GM18511 (cell line): ENCODE measurements at regions not wholly inside any gene's neighbourhood (a gene's known extent, or its start where the extent isn't known, plus 50 kb on each side); places are given as distances from the start of the nearest gene placed in this dataset.
"Not testable (repeated sequence)": the region's sequence is repeated elsewhere in the genome, so short reads cannot be mapped to it uniquely, and the experiment has no call there.

ENCODE experiments used
- ATAC-seq: cut with Tn5 transposase; IDR thresholded peaks from one replicate; pipeline ENCODE4 v1.9.1; 2021; ENCODE audit warnings: mild to moderate bottlenecking, moderate library complexity; ENCODE audit not compliant: unreplicated experiment

DNA sequence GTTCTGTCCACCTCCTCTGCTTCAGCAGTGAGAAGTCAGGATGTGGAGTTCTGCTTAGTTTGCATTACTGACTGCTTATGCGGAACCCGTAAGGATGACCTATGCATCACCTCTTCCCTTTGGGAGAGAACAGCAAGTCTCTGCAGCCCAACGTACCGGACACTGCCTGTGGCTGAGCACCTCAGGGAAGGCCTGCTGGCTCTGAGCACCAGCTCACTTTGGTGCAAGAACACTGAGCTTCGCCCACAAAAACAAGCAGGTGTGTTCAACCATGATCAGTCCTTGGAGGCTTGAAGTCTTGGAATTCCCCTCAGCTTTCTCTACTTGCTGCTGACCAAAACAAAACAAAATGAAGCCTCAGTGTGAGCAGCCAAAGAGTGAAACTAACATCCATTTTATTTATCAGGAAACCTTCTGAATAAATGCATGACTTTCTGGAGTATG, 52.7 kb upstream of the NCK2 start:
- peak; percentile 64 for ATAC-seq

DNA sequence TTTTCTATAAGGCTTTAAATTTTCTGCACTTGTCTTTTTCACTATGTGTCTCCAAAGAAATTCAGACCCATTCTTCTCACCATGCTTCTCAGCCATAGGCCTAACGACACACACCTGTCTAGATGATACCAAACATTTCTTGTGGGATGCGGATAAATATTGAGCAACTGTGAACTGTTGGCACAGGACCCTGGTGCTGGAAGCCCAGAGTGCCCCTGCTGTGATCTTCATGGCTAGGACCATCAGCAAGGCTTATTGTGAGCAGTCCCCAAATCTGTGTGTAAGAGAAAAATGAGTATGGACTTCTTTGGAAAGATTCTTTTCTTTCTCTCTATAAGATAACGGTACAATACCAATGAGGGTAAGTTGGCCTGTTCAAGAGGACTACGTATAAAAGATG, 54.1 kb upstream of the NCK2 start:
- no peak for ATAC-seq

DNA sequence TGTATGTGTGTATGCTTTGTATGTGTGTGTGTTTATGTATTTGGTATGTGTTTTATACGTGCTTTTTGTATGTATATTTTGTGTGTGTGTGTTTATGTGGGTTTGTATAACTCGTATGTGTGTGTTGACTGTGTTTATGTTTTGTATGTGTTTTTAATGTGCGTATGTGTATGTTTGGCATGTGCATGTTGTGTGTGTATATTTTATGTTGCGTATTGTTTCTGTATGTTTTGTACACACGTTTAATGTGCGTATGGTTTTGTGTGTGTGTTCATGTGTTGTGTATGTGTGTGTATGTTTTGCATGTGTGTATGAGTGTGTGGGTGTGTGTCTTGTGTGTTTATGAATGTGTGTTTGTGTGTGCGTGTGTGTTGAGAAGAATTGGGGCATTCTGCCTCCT, 55.2 kb upstream of the NCK2 start:
- no peak for ATAC-seq

DNA sequence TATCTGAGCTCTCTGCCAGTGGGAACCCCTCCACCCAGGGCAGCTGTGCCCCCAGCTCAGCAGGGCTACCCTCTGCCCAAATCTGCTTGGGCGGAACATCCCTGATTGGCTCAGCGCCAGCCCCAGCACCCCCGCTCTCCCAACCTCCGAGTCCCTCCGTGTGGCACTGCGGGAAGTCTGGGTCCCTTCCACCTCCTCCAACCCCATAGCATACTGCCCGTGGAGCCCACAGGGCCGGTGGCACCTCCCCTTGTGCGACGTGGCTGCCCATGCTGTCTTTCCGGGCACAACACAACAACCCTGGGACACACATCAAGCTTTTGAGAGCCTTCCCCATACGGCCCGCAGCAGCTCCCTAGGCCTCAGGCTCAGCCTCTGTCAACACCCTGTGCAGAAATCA, 55.8 kb upstream of the NCK2 start:
- no peak for ATAC-seq

DNA sequence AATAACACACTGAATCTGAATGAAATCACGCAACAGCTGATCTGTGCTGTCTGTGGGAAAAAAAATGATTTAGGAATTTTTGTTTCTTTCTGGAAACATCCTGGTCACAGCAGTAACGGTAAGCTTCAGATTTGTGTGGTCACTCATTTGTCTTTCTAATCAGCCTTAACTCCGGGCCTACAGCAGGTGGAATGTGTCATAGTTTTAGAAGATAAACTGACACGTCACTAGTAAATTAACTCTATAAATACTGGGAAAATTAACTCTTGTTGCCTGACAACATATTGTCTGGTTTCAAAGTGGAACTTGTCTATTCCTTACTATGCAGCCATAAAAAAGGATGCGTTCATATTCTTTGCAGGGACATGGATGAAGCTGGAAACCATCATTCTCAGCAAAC, 58.1 kb upstream of the NCK2 start:
- no peak for ATAC-seq

DNA sequence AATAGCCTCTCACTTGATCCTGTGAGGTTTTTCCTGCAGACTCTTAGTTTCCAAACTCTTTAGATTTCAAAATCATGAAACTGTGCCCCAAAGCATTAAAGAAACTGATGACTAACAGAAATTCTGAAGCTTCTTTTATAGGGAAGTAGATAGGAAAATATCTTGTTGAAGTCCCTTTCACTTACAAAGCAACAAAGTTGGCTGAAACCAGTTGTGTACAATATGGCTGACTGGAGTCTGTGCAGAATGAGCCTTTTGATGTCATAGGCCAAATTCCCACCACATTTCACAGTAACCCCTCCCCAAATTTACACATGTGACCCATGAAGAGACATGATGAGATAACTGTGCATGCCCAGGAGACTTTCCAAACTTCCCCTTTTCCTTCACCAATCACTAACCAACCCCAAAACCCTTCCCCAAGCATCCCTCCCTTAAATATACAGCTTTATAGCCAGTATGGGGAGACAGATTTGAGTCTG, 61.7 kb upstream of the NCK2 start:
- ATAC-seq = no peak

DNA sequence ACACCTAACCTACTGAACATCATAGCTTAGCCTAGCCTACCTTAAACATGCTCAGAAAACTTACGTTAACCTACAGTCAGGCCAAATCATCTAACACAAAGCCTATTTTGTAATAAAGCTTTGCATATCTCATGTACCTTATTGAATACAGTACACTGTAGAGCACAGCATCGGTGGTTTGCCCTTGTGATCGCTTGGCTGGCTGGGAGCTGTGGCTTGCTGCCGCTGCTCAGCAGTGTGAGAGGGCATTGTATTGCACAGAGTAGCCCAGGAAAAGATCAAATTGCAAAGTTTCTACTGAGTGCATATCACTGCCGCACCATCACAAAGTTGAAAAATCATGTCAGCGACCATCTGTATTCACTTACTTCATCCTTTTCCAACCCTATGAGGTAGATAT, 62.3 kb upstream of the NCK2 start:
- ATAC-seq = no peak

DNA sequence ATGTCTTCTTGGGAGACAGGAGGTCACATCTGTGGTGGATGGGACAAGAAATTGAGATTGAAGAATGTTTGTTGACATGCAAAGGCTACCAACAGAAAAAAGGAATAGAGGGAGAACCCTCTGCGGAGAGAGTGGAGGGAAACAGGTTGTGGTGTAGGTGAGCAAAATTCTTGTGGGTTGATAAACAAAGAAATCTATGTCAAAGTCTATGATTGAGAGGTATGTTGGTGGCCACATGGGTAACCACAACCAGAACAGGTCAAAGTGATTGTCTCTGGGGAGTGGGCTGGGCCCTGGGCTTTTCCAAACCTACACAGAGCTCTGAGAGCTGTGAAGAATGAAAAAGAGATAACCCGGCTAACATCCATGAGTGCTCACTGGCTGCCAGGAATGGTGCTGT, 62.8 kb upstream of the NCK2 start:
- no peak for ATAC-seq

DNA sequence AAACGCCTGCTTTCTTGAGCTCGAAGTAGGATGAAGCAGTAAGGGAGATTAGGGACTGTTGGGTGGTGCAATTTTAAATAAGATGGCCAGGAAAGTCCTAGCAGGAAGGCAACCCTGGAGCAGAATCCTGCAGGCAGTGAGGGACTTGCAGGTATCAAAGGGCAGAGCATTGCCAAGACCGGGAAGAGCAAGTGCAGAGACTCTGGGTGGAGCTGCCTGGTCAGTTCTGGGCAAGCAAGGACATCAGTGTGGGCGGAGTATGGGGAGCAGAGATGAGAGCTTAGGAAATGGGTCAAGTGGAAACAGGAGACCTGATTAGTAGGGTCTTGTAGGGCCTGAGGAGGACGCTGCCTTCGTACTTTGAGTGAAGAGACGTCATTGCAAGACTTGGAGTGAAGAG, 64.4 kb upstream of the NCK2 start:
- no peak for ATAC-seq

DNA sequence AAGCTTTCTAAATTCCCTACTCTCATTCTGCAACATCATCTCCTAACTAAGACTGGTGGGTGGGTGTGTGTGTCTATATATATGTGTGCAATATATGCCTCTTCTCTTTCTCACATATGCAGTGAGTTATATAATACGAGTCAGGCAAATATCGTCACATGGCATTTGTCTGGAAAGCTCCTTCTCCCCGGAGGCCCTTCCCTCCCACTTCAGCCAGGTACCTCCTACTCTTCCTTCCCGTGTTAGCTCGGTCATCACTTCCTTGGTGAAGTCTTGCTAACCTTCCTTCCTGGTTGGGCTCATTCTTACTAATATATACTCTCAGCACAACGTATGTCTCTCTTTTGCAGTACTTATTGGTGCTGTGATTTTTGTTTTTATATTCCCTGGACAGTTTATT, 66.4 kb upstream of the NCK2 start:
- ATAC-seq = no peak

DNA sequence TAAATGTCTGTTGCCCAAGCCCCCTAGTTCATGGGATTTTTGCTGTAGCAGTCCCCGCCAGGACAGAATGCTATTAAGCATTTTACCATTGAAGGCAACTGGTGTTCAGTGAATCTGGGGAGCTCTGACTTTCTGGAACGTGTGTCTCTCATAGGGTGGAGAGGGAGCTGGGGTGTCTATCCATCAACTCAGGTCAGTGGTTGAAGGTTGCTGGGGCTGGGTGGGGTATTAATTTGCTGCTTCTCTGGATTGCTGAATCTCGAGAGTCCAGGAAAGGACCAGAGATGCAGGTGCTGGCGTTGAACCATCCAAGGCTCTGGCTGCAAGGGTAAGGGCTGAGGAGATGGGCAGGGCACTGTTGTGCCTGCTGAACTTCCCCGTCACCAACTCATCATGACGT, 66.8 kb upstream of the NCK2 start:
- ATAC-seq = no peak

DNA sequence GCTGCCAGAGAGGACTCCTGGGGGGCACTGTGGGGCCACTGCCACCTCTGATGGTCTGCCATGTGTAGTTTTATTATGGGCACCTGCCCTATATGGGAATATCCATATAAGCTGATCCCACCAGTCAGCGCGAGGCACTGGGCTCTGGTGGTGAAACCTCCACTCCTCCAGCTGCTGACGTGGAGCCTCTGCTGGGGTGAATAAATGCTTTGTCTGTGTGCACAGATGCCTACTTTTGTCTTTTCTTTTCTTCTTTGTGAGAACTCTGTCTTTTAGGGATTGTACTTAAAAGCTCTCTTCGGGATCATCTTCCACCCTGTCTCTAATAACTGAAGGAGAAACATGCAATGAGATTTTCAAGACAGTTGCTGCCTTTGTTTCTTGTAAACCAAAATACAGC, 68.9 kb upstream of the NCK2 start:
- no peak for ATAC-seq

DNA sequence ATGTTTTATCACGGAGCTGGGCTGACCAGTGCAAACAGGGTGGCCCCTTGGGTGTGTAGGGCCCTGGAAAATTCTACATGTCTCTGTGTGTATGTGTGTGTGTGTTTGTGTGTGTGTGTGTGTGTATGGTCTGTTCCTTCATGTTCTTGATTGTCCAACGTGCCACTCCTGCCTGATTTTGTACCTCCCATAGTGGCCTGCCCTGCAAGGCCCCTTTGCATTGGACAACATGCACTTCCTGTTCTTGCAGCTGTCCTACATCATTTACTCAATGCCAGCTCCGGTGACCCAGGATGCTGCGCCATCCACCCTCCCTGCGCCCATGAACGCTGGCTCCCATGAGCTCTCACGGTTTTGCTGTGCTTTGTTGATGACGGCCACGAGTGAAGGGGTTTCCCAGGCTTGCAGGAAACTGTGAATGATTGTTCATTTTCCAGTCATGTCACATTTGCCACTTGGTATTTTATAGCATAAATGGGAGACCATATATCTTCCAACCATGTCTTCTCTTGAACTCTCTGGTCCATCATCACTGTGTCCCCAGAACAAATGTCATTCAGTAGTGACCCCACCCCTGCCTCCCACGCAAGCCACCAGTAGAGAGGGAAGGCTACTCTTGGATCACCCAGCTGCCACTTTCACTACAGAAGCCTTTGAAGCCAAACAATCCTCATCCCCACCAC, 69.7 kb upstream of the NCK2 start:
- no peak for ATAC-seq

DNA sequence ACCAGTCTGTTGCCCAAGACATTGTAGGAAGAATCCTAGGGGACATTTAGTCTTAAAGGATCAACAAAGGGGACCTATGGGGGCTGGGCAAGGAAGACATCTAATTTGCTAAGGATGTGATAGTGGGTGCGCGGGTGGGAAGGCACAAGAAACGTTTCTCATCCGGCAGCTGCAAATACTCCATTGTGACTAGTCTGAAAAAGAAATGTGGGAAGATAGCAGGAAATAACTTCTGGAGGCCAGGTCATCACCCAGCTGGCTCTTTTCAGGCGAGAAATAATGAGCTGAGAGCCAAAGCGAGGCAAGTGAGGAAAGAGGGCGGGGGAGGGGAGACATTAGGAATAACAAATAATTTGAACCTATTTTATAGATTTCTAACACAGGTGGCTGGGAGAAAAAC, 70.3 kb upstream of the NCK2 start:
- no peak for ATAC-seq

DNA sequence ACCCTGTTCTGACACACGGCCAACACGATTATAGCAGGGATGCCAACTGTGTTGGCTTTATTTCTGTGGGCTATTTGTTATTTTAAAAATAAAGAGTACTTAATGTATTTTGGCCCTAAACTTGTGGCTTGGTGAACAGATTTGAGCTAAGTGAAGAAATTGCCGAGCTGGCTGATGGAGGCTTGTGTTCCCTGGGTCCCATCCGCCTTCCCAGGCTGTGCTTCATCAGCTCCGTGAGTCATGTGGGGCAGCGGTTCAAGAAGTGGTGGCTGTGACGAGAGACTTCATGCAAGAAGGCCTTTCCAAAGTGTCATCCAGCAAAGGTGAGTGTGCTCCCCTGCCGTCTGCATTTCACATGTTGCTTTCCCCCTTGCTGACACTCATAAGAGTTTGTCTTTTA, 73.6 kb upstream of the NCK2 start:
- ATAC-seq = no peak

DNA sequence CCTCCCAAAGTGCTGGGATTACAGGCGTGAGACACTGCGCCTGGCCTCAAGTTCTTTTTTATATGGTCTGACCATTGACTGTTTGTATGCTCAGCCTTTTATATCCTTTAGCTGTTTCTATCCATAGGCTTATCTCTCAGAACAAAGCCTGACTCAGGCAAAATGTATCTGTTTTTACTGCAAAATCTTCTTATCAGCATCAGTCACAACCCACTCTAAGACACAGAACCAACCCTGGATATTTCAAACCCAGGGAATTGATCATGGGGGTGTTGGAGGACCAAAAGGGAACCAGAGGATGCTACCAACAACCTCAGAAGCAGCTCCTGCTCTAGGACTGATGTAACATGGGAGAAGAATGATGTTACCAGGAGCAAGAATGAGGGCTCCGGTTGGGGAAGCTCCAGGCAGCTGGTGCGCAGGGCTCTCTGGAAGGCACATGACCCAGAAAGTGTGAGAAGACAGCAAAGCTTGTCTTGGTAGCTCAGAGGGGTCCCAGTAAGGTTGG, 75.3 kb upstream of the NCK2 start:
- ATAC-seq = no peak

DNA sequence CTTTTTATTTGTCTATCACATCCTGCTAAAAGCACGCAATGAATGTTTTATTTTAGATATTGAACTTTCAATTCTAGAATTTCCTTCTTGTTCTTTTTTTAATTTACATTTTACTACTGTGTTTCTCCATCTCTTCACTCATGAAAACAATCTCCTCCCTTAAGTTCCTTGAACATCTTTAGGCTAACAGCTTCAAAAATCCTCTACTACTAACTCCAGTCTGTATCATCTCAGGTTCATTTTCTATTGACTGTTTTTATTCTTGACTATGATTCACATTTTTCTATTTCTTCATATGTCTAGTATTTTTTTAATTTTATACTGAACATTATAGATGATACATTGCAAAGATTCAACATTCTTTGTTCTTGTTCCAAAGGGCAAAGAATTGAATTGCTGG, 79.2 kb upstream of the NCK2 start:
- no peak for ATAC-seq

DNA sequence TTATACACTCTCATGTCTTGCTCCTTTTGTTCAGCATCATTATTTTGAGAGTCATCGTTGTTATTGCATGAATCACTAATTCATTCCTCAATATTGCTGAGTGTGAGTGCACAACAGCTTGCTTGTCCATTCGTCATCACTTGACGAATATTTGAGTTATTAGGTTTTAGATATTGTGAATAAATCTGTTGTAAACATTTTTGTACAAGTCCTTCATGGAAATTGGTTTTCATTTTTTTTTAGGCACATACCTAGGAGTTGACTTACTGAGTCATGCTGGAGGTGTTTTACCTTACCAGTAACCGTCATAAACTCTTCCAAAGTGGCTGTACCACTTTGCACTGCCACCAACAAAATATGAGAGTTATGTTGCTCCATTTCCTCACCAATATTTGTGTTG, 84.2 kb upstream of the NCK2 start:
- no peak for ATAC-seq

DNA sequence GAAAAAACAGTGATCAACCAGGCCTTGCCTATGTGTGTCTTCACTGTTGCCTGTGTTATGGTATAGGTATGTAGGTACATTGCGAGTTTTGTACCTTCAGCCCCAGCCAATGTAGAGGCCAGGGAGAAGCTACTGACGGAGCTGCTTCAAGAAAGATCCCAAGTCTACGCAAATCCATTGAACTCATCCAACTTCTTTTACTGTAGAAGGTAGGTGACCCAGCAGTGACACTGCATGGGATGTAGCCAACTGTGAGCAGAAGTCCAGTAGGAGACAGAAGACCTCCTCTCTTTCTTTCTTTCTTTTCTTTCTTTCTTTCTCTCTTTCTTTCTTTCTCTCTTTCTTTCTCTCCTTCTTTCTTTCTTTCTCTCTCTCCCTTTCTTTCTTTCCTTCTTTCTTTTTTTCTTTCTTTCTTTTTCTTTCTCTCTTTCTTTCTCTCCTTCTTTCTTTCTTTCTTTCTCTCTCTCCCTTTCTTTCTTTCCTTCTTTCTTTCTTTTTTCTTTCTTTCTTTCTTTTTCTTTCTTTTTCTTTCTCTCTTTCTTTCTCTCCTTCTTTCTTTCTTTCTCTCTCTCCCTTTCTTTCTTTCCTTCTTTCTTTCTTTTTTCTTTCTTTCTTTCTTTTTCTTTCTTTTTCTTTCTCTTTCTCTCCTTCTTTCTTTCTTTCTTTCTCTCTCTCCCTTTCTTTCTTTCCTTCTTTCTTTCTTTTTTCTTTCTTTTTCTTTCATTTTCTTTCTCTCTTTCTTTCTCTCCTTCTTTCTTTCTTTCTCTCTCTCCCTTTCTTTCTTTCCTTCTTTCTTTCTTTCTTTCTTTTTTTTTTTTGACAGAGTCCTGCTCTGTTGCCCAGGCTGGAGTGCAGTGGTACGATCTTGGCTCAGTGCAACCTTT, 88.7 kb upstream of the NCK2 start:
- not testable (repeated sequence) for ATAC-seq

DNA sequence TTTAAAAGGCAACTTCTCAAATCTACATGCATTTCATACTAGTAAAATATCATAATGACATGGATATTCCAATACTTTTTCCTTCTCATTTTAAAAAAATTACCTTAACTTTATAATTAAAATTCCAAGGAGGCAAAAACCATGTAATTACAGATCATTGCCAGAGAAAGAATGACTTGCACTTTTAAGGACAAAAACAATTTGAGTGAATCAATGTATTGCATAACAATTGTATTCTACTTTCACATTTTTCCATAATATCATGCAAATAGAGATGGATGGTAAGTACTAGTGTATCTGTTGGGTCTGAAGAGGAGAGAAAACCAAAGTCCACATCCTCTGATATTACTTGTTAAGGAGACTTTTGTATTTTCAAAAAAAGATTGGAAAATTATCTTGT, 89.5 kb upstream of the NCK2 start:
- no peak for ATAC-seq

DNA sequence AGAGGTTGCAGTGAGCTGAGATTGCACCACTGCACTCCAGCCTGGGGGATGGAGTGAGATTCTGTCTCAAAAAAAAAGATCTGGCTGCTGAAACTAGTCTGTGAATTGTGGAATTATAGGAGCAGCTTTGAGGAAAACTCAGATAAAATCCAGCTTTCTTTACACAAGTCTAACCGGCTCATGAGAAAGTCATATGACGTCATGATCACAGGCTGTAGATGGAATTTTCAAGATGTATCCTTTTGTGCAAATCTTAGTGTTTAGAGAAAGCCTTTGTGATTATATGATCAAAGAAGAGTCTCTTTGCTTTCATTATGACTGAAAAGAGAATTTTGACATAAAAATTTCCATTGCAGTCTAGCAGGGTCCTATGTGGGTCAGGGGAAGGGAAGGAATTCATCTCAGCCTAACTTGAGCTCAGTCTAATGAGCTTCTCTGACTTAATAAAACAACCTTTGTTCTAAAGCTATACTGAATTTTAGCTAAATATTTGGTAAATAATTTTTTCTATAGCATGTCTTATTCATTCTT, 90.2 kb upstream of the NCK2 start:
- no peak for ATAC-seq

DNA sequence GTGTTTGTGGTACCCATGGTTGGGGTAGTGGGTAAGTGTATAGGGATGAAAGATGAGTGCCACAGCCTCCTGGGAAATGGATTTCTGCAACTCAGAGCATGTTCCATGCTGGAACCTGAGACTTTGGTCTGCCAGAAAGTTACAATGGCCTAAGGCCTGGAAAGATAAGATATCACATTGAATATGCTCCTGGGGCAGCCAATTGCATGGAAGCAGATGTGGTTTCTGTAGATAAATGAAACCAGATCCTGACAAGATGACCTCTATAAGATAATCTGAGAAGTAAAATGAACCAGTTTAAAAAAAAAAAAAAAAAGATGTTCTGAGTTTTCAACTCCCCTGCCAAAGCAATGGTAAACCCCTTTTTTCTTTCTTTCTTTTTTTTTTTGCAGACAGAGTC, 91.4 kb upstream of the NCK2 start:
- ATAC-seq = no peak
